ENCODE measurements at regions not wholly inside any gene's neighbourhood (a gene's known extent, or its start where the extent isn't known, plus 50 kb on each side); places are given as distances from the start of the nearest gene placed in this dataset.
A peak's percentile ranks its signal among the peaks of the same experiment; 100 is the strongest.
"Not testable (repeated sequence)": the region's sequence is repeated elsewhere in the genome, so short reads cannot be mapped to it uniquely, and the experiment has no call there.

GRCh38 chr4:84378983-84379382, 120.1 kb downstream of the NKX6-1 start:
- DNase-seq, result no peak

DNA sequence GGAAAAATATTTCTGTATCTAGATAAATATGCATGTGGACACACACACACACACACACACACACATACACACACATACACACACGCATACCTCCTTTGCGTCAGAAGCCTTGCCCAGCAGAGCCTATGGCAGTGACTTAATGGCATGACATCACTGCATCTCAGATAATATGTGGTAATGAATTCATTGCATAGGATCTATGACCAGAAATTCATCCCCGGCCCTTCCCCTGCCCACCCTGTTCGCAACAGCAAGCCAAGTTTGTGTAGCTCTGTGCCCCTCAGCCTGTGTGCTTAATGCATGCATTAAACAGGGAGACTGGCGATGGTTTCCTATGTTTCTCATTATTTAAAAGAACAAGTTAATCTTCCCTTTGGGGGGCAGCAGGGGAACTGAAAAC, 120.7 kb downstream of the NKX6-1 start:
- no peak for DNase-seq

DNA sequence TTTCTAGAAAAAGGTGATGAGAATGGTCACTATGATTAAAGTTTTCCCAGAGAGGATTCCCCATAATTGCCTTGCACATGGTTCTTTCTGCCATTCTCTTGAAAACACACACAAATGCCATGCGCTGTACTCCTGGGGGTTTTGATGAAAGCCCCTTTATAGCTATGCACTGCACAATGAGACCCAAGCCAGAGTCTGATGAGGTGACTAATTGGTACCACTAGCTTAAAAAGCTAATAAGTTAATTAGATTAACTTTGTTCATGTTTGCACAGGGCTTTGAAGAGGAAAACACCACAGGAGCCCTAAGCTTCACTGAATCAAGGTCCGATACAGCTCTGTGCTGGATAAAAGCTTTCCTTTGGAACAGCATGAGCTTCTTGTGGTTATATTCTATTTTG, 132.2 kb downstream of the NKX6-1 start:
- DNase-seq, result no peak

DNA sequence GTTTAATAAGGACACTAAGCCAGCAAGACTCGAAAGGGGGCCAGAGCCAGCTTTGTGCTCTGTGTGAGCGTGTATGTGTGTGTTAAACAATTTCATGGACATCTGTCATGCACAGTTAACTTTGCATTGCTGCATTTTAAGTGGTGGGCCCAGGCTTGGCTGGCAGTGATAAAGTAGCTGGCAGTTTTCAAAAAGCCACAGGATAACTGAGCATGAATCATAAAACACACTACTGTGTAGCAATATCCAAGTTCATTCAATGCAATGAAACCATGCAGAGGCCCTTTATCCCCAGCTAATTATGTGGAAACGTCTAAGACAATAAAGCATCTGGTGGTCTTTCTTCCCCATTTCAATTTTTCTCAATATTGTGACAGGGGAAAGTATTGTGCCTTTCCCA, 132.9 kb downstream of the NKX6-1 start:
- no peak for DNase-seq

- DNase-seq, result no peak
Observed at GRCh38 chr4:84362896-84363655, 136.0 kb downstream of the NKX6-1 start.

GRCh38 chr4:84342161-84342560, 156.9 kb downstream of the NKX6-1 start:
- DNase-seq, result no peak

DNA sequence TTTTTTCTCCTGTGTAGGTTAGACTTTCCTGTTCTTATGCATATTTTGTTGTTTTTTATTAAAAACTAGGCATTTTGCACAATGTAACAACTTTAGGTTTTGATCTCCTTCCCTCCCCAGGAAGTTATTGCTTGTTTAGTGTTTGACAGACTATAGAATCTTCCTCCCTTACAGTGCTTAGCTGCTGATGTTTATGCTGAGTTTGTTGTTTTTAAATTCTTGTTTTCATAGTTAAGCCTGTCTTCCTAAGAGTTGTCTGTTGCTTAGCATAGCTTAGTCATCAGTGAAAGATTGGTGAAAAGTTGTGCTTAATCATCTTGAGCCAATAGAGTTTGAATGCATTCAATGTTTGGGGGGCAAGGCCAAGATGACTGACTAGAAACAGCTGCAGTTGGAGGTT, 157.5 kb downstream of the NKX6-1 start:
- DNase-seq, result no peak

DNA sequence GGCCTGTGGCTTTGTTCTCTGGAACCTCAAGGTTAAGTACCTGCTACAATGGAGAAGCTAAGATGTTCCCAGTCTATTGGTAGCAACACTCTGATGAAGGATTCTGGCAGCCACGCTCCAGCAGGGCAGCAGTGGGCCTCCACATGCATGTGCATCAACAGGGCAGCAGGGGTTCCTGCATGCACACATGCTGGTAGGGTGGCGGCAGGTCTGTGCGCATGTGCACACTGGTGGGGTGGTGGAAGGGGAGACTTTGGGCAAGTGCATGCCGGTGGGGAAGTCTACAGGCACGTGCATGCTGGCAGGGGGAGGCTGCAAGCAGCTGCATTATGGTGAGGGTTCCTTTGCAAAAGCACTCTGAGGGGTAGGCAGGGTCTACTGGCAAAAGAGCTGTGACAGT, 160.7 kb downstream of the NKX6-1 start:
- no peak for DNase-seq

DNA sequence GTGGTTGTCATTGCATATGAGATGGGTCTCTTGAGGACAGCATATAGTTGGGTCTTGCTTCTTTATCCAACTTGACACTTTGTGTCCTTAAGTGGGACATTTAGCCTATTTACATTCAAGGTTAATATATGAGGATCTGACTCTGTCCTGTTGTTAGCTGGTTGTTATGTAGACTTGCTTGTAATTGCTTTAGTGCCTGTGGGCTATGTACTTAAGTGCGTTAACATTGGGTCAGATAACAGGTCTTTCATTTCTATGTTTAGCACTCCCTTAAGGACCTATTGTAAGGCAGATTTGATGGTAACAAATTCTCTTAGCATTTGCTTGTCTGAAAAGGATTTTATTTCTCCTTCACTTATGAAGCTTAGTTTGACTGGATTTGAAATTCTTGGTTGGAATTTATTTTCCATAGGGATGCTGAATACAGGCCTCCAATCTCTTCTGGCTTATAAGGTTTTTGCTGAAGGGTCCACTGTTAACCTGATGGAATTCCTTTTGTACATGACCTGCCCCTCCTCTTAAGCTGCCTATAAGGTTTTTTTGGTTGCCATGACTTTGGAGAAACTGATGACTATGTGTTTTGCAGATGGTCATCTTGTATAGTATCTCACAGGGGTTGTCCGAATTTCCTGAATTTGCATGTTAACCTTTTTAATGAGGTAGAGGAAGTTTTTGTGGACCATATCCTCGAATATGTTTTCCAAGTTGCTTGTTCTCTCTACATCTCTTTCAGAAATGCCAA, 162.0 kb downstream of the NKX6-1 start:
- DNase-seq, result no peak

DNA sequence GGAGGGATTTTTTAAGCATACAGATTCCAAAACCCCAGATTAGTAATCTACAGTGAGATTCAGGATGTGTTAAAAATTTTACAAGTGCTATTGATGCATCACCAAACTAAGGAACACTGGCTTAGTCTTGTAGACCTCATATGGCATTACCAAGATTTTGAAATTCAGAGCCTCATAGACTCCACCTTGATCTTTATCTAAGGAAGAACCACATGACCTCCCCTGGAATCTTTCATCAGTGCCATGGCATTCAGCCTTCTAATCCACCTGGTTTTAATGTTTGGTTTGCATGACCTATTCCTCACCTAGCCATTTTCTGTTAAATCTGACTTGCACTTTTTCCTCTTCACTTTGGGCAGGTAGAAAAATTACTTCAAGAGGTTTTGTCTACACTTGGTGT, 171.6 kb downstream of the NKX6-1 start:
- no peak for DNase-seq

DNA sequence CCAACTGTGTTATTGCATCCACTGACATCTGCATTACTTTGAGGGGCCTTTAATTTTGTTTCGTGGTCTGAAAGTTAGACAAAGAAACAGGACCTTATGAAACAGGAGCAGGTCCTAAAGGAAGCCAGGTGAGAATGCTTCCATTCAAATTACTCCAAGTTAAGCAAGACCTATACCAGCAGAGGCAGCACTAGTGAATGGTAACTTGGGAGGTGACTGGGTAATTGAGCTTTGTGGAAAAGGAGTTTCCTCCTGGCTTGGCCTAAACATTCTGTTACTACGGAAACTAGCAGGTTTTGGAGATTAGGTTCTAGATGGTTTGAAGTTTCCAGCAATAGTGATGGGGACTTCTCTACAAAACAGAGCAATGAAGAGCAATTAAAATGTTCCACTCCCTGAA, 173.5 kb downstream of the NKX6-1 start:
- DNase-seq, result no peak

GRCh38 chr4:84324303-84325245, 174.5 kb downstream of the NKX6-1 start:
- no peak for DNase-seq

- peak; percentile 2 for DNase-seq
Observed at GRCh38 chr4:84319124-84319523, 180.0 kb downstream of the NKX6-1 start.

DNA sequence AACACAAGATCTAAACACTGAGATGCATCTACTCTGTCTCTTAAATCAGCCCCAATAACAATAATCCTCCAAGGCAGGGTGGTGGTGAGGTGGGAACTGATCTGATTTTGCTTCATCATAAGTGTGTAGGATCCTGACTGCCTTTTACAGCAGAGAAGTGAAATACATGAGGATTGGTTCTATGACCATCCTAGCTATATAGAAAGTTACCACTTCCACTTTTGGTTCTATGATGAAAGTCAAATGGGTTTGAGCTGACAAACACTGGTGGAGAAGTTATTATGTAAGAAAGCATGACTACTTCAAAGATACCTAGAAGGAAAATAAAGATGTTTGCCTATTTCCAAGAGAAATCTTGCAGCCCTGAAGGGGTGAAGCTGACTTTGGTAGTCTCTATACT, 181.6 kb downstream of the NKX6-1 start:
- DNase-seq, result no peak

GRCh38 chr4:84312426-84313012, 186.6 kb downstream of the NKX6-1 start:
- no peak for DNase-seq

- DNase-seq, result no peak
Observed at GRCh38 chr4:84309191-84309590, 189.9 kb downstream of the NKX6-1 start.

GRCh38 chr4:84298719-84299254, 200.3 kb downstream of the NKX6-1 start:
- not testable (repeated sequence) for DNase-seq

GRCh38 chr4:84298023-84298718, 200.9 kb downstream of the NKX6-1 start:
- DNase-seq, result no peak

DNA sequence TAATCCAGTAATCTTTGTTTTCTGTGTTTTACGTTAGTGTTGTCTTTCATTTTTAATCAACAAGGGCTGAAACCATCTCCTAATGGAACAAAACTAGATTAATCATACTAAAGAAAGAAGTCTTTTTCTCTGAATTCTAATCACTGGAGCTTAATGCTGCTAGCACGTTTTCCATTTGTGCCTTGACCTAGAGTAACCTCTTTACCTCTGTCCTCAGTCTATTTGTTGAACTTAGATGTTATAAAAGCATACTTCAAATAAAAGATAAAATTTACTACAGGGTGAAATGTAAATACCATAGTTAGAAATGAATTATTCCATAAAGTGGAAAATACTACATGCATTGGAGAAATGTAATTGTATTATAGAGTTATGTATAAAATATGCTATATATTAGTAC, 207.1 kb downstream of the NKX6-1 start:
- no peak for DNase-seq

DNA sequence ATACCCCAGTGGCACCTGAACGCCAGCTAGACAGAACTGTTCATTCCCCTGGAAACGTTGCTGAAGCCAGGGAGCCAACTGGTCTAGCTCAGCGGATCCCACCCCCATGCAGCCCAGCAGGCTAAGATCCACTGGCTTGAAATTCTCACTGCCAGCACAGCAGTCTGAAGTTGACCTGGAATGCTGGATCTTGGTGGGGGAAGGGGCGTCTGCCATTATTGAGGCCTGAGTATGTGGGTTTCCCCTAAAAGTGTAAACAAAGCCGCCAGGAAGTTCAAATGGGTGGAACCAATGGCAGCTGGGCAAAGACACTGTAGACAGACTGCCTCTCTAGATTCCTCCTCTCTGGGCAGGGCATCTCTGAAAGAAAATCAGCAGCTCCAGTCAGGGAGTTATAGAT, 213.0 kb downstream of the NKX6-1 start:
- no peak for DNase-seq

DNA sequence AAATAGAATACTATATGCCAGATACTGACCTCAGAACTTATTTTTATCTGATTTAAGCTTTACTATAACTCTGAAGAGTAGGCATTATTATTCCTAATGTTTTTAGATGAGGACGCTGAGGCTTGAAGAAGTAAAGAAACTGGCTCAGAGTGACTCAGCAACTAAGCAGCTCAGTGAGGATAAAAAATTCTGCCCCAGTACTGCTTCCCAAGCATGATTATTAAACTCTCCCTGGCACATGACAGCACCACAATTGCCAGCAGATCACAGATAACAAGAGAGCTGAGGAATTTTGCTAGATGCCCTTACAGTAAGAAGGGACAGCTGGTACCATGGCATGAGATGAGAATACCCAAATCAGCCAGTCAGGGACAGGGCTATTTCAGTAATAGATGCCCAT, 219.4 kb downstream of the NKX6-1 start:
- no peak for DNase-seq

DNA sequence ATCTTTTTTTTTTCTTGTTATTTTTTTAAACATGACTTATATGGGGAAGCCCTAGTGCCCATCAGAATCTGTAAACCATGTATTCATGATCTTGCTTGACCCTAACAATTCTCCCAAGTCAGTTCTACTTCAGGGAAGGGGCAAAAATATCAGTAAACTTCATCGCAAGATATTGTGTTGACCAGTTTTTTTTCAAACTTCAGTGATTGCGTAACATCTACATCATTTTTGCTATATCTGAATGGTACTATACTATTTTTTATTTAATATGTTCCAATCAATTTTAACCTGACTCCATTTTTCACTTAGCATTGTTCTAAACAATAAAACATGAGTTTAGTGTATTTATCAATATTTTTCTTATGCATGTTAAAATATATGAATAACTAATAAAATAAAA, 221.2 kb downstream of the NKX6-1 start:
- DNase-seq, result no peak

Data from GOT3 (cell line).